ENCODE measurements at regions not wholly inside any gene's neighbourhood (a gene's known extent, or its start where the extent isn't known, plus 50 kb on each side); places are given as distances from the start of the nearest gene placed in this dataset.
"Not testable (repeated sequence)": the region's sequence is repeated elsewhere in the genome, so short reads cannot be mapped to it uniquely, and the experiment has no call there.

- DNase-seq (ENCODE audit: low read depth): not testable (repeated sequence)
These were observed 57.1 kb upstream of the GMDS start for GRCh38 chr6:2302482-2302881.

- DNase-seq (ENCODE audit: low read depth): no peak
These were observed 51.4 kb upstream of the GMDS start for GRCh38 chr6:2296781-2297180.

All from GM04504 (cell line).